Endothelial cell of umbilical vein (primary cell): ENCODE measurements at regions not wholly inside any gene's neighbourhood (a gene's known extent, or its start where the extent isn't known, plus 50 kb on each side); places are given as distances from the start of the nearest gene placed in this dataset.

Experiments
- BruUV-seq: library from RNA; stranded (reverse); fragments of 400-500 nt; replicated peaks from 2 replicates; lab custom pipeline; 2021; lab: Mats Ljungman, UMichigan
- CTCF ChIA-PET: fragments of 300-600, 350-600 bp; sonication (Branson Sonifier 250); formaldehyde crosslinking; loops from one replicate; lab custom pipeline; 2021; ENCODE audit warnings: antibody characterized with exemption, inconsistent platforms; lab: Charles Lee
- POLR2A ChIA-PET: fragments of 300-600, 350-600 bp; sonication (Branson Sonifier 250); formaldehyde crosslinking; loops from one replicate; lab custom pipeline; 2021; ENCODE audit warnings: antibody characterized with exemption, inconsistent platforms; lab: Charles Lee
- DNase-seq: peaks from one replicate; pipeline ENCODE4 v3.0.0-alpha.2; 2011; ENCODE audit warnings: low read depth, low spot score
- FAIRE-seq: peaks from 2 replicates; lab custom pipeline; 2011; peaks lifted over from hg19 to GRCh38; lab: Jason Lieb, UNC
- H2AFZ ChIP-seq: 2 replicates; pipeline ENCODE4 v1.6.0; 2012; ENCODE audit warnings: low read depth, low read length, control low read depth, inconsistent platforms
- H3K27ac ChIP-seq: 2 replicates; pipeline ENCODE4 v1.5.1; 2011; ENCODE audit warnings: low read depth, mild to moderate bottlenecking, control low read depth, low read length, moderate library complexity; ENCODE audit not compliant: insufficient read depth
- H3K27me3 ChIP-seq, 2 experiments: 2 replicates each; pipeline versions ENCODE4 v1.6.0 to v1.6.1; 2011; ENCODE audit warnings: low read length in 2 of 2, mixed read lengths in 1 of 2; ENCODE audit not compliant: control insufficient read depth in 2 of 2, insufficient read depth in 2 of 2
- H3K36me3 ChIP-seq, 2 experiments: 2 replicates in 1 of 2; 3 replicates in 1 of 2; pipeline ENCODE4 v1.5.1; 2011; ENCODE audit warnings: low read length in 2 of 2, mild to moderate bottlenecking in 1 of 2, moderate library complexity in 1 of 2; ENCODE audit not compliant: control insufficient read depth in 2 of 2, insufficient read depth in 2 of 2; ENCODE audit errors: extremely low read depth in 1 of 2
- H3K4me1 ChIP-seq: 3 replicates; pipeline ENCODE4 v1.5.1; 2011; ENCODE audit warnings: mild to moderate bottlenecking, low read length; ENCODE audit not compliant: control insufficient read depth, insufficient read depth; ENCODE audit errors: extremely low read depth
- H3K4me2 ChIP-seq: 2 replicates; pipeline ENCODE4 v1.6.1; 2011; ENCODE audit warnings: low read length, control low read depth, mixed read lengths; ENCODE audit not compliant: insufficient read depth
- H3K4me3 ChIP-seq, 3 experiments: fragments of 200-600 bp in 1 of 3; sonication (generic), shearing (Covaris generic) in 1 of 3; replicated peaks in 1 of 3; 2 replicates each; pipeline ENCODE4 v1.5.1; 2011 to 2016; ENCODE audit warnings: control low read depth in 3 of 3, low read length in 3 of 3, mild to moderate bottlenecking in 2 of 3, inconsistent platforms in 1 of 3, low read depth in 1 of 3, moderate library complexity in 1 of 3; ENCODE audit not compliant: insufficient read depth in 1 of 3
- H3K79me2 ChIP-seq: 2 replicates; pipeline ENCODE4 v1.6.0; 2012; ENCODE audit warnings: low read length, inconsistent platforms; ENCODE audit not compliant: control insufficient read depth, insufficient read depth
- H3K9ac ChIP-seq: replicated peaks from 2 replicates; pipeline ENCODE3; 2011; ENCODE audit warnings: low read length, control low read depth; ENCODE audit not compliant: insufficient read depth; ENCODE audit errors: extremely low read depth
- H3K9me1 ChIP-seq: replicated peaks from 3 replicates; pipeline ENCODE4 v1.6.0; 2011; ENCODE audit warnings: mild to moderate bottlenecking, low read length; ENCODE audit not compliant: control insufficient read depth, insufficient read depth; ENCODE audit errors: extremely low read depth
- H3K9me3 ChIP-seq: replicated peaks from 2 replicates; pipeline ENCODE4 v1.5.1; 2012; ENCODE audit warnings: low read length, inconsistent platforms; ENCODE audit not compliant: control insufficient read depth, insufficient read depth
- H4K20me1 ChIP-seq: replicated peaks from 2 replicates; pipeline ENCODE3; 2011; ENCODE audit warnings: mild to moderate bottlenecking, low read length; ENCODE audit not compliant: control insufficient read depth, insufficient read depth; ENCODE audit errors: extremely low read depth
- EZH2 ChIP-seq: IDR thresholded peaks from 2 replicates; pipeline ENCODE4 v1.6.1; 2012; ENCODE audit warnings: borderline replicate concordance, low read depth, mild to moderate bottlenecking, moderate library complexity, low read length, inconsistent platforms; ENCODE audit not compliant: severe bottlenecking
- FOS ChIP-seq: IDR thresholded peaks from 2 replicates; pipeline ENCODE4 v1.6.1; 2011; ENCODE audit warnings: mild to moderate bottlenecking, low read length, moderate library complexity, borderline replicate concordance; ENCODE audit not compliant: insufficient read depth
- GATA2 ChIP-seq: IDR thresholded peaks from 2 replicates; pipeline ENCODE4 v1.7.0; 2011; ENCODE audit warnings: low read depth, mild to moderate bottlenecking, moderate library complexity, mixed read lengths, low read length; ENCODE audit not compliant: insufficient read length, insufficient read depth
- JUN ChIP-seq: IDR thresholded peaks from 2 replicates; pipeline ENCODE4 v1.6.1; 2011; ENCODE audit warnings: borderline replicate concordance, low read depth; ENCODE audit not compliant: insufficient read length, insufficient read depth
- MYC ChIP-seq: IDR thresholded peaks from one replicate; pipeline ENCODE4 v1.6.1; 2011; ENCODE audit warnings: mild to moderate bottlenecking, low read depth, low read length
- POLR2A ChIP-seq: IDR thresholded peaks from 2 replicates; pipeline ENCODE4 v1.6.1; 2012; ENCODE audit warnings: low read depth, mild to moderate bottlenecking, control low read depth, low read length
- POLR2AphosphoS5 ChIP-seq: IDR thresholded peaks from 2 replicates; pipeline ENCODE4 v1.6.1; 2012; ENCODE audit warnings: low read depth, mild to moderate bottlenecking, control low read depth, low read length, moderate library complexity; ENCODE audit not compliant: insufficient read depth
- dilution Hi-C: fragments of 300-500 bp; cut with MboI; formaldehyde crosslinking; loops from one replicate; pipeline ENCODE4 v1.15.0; 2019; ENCODE audit warnings: low sequenced_read_pairs; ENCODE audit not compliant: extremely low pct_ligation_motif_present
- intact Hi-C: fragments of 100-400 bp; cut with micrococcal nuclease; formaldehyde crosslinking; loops from one replicate; pipeline ENCODE4 v1.10.0; 2022
- TF ChIP-seq, protein P1 (sequence below), 2 donors: IDR thresholded peaks; 1 replicate in 1 of 2; 2 replicates in 1 of 2; pipeline ENCODE4 v1.5.1; 2011; ENCODE audit warnings: low read length in 2 of 2, mild to moderate bottlenecking in 2 of 2, moderate library complexity in 2 of 2, control low read depth in 1 of 2, inconsistent platforms in 1 of 2, low read depth in 1 of 2; ENCODE audit not compliant: insufficient read depth in 1 of 2; ENCODE audit errors: extremely low read depth in 1 of 2
- TF ChIP-seq, protein P2 (sequence below): IDR thresholded peaks from 2 replicates; pipeline ENCODE4 v1.6.1; 2011; ENCODE audit not compliant: insufficient read depth, insufficient read length

DNA sequence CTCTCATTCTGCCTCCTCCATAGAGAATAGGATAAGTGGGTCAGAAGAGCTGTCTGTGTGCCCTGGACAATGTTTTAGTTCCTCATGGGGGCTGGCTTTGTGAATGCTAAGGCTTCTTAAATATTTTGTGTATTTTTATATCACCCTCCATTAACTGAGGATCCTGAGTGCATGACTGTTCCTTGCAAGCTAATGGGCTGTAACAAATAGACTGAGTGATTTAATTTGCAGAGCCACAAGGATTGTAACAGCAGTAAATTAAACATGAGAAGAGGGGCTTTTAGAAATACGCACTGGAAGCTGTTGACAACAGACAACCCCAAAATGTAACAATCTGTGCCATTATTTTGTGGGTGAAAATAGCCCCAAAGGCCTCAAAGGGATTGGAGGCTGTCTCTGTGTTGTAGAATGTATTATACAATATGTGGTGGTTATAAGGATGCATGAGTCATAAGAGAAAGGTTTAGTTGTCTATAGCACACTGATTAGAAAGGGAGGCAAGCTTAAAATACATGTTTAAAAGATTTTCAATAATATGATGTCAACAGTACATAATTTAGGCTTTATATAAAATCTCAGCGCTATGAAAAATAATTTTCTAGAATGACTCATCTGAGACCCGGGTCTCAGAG, 152.7 kb upstream of the ACTBL2 start:
- no peak overlapping the region for H3K27ac ChIP-seq
- BruUV-seq, result no TSS peak
- POLR2A ChIA-PET, result no interaction called here
- H3K79me2 ChIP-seq, result no peaks in the 10 kb centered on the region
- H3K9me3 ChIP-seq, result no peaks in the 10 kb centered on the region
- no peaks in the 10 kb centered on the region for H3K9me1 ChIP-seq
- dilution Hi-C loops (no loop called here), intact Hi-C loops (no loop called here)
- H3K4me2 ChIP-seq, result no peak overlapping the region
- H4K20me1 ChIP-seq, result no peaks in the 10 kb centered on the region
- no peak overlapping the region for H3K4me3 ChIP-seq
- FAIRE-seq, result no peak
- no peak overlapping the region for H3K9ac ChIP-seq
- H2AFZ ChIP-seq, result no peak overlapping the region
- H3K4me1 ChIP-seq, result no peaks in the 10 kb centered on the region
- H3K36me3 ChIP-seq, result no peaks in the 10 kb centered on the region
- no peaks in the 10 kb centered on the region for H3K27me3 ChIP-seq
- no peak for DNase-seq
- CTCF ChIA-PET, result interaction anchor here (1.9 kb wide), 1 partner anchor 15 kb away, joined by 6 read pairs; no protein-coding TSS in a partner anchor
- TF ChIP-seq, protein P1, sequence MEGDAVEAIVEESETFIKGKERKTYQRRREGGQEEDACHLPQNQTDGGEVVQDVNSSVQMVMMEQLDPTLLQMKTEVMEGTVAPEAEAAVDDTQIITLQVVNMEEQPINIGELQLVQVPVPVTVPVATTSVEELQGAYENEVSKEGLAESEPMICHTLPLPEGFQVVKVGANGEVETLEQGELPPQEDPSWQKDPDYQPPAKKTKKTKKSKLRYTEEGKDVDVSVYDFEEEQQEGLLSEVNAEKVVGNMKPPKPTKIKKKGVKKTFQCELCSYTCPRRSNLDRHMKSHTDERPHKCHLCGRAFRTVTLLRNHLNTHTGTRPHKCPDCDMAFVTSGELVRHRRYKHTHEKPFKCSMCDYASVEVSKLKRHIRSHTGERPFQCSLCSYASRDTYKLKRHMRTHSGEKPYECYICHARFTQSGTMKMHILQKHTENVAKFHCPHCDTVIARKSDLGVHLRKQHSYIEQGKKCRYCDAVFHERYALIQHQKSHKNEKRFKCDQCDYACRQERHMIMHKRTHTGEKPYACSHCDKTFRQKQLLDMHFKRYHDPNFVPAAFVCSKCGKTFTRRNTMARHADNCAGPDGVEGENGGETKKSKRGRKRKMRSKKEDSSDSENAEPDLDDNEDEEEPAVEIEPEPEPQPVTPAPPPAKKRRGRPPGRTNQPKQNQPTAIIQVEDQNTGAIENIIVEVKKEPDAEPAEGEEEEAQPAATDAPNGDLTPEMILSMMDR (IDR thresholded peaks at IDR 0.05; ENCODE audit: extremely low read depth in 1 of 2, insufficient read depth in 1 of 2, low read depth in 1 of 2, low read length in 2 of 2), result no peak
- peak; percentile 28 for TF ChIP-seq FOS
- no peak for TF ChIP-seq EZH2
- no peak for TF ChIP-seq POLR2A

DNA sequence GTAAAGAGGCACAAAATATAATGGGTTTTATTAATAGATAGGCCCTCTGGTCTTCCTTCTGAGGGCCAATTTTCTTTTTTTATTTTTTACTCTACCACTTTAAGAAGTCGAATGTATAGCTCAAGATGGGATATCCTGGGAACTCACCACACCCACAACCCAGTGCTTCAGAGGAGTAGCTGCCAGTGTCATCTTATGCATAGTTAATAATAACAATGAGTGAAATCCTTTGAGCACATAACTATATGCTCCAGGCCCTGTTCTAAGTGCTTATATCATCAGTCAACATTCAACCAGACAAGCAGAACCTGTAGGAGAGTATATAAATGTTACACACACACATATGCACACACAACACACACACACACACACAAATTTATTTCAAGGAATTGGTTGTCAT, 150.3 kb upstream of the ACTBL2 start:
- dilution Hi-C loops, result no loop called here
- H3K9ac ChIP-seq, result no peak overlapping the region
- H3K79me2 ChIP-seq, result no peaks in the 10 kb centered on the region
- H3K4me2 ChIP-seq, result no peak overlapping the region
- DNase-seq (no peak), FAIRE-seq (no peak)
- H3K4me3 ChIP-seq, result no peak overlapping the region
- TF ChIP-seq, protein P2, sequence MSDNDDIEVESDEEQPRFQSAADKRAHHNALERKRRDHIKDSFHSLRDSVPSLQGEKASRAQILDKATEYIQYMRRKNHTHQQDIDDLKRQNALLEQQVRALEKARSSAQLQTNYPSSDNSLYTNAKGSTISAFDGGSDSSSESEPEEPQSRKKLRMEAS, result no peak
- no peak for TF ChIP-seq EZH2
- no peak for TF ChIP-seq POLR2AphosphoS5
- no peak for TF ChIP-seq GATA2
- no peak for TF ChIP-seq FOS
- TF ChIP-seq MYC, result no peak
- TF ChIP-seq, protein P1 (IDR thresholded peaks at IDR 0.05; ENCODE audit: extremely low read depth in 1 of 2, insufficient read depth in 1 of 2, low read depth in 1 of 2, low read length in 2 of 2), result no peak
- no peak for TF ChIP-seq JUN
- no peak for TF ChIP-seq POLR2A
- no peaks in the 10 kb centered on the region for H3K36me3 ChIP-seq
- no peaks in the 10 kb centered on the region for H3K4me1 ChIP-seq
- BruUV-seq, result no TSS peak
- no peaks in the 10 kb centered on the region for H4K20me1 ChIP-seq
- CTCF ChIA-PET, result interaction anchor here (0.6 to 1.2 kb wide), 3 partner anchors 9 to 273 kb away, joined by 3 to 6 read pairs (median 4); no protein-coding TSS in a partner anchor
- H2AFZ ChIP-seq, result no peak overlapping the region
- POLR2A ChIA-PET, result no interaction called here
- H3K27ac ChIP-seq, result no peak overlapping the region
- no peaks in the 10 kb centered on the region for H3K27me3 ChIP-seq
- no peaks in the 10 kb centered on the region for H3K9me1 ChIP-seq
- H3K9me3 ChIP-seq, result no peaks in the 10 kb centered on the region
- intact Hi-C loops, result no loop called here
